ENCODE measurements at regions not wholly inside any gene's neighbourhood (a gene's known extent, or its start where the extent isn't known, plus 50 kb on each side); places are given as distances from the start of the nearest gene placed in this dataset.
"Not testable (repeated sequence)": the region's sequence is repeated elsewhere in the genome, so short reads cannot be mapped to it uniquely, and the experiment has no call there.

- DNase-seq, result no peak
These were observed 394.4 kb upstream of the CHRM3 start for GRCh38 chr1:238991765-238992495.

GRCh38 chr1:238985312-238985711, 401.1 kb upstream of the CHRM3 start:
- no peak for DNase-seq

- no peak for DNase-seq
These were observed 403.6 kb upstream of the CHRM3 start for GRCh38 chr1:238982736-238983135.

- no peak for DNase-seq
These were observed 404.9 kb upstream of the CHRM3 start for GRCh38 chr1:238981317-238981933.

- no peak for DNase-seq
These were observed 406.3 kb upstream of the CHRM3 start for GRCh38 chr1:238980053-238980452.

- DNase-seq, result no peak
These were observed 421.7 kb upstream of the CHRM3 start for GRCh38 chr1:238964631-238965030.

GRCh38 chr1:238962941-238963340, 423.4 kb upstream of the CHRM3 start:
- DNase-seq, result no peak

- no peak for DNase-seq
These were observed 424.6 kb upstream of the CHRM3 start for GRCh38 chr1:238961790-238962189.

- no peak for DNase-seq
These were observed 426.3 kb upstream of the CHRM3 start for GRCh38 chr1:238960071-238960470.

- DNase-seq, result no peak
These were observed 430.4 kb upstream of the CHRM3 start for GRCh38 chr1:238955934-238956333.

GRCh38 chr1:238954865-238955264, 431.5 kb upstream of the CHRM3 start:
- no peak for DNase-seq

GRCh38 chr1:238953448-238954010, 432.8 kb upstream of the CHRM3 start:
- DNase-seq, result no peak

GRCh38 chr1:238951809-238952208, 434.6 kb upstream of the CHRM3 start:
- DNase-seq, result no peak

GRCh38 chr1:238950784-238951183, 435.6 kb upstream of the CHRM3 start:
- DNase-seq, result no peak

GRCh38 chr1:238950017-238950416, 436.4 kb upstream of the CHRM3 start:
- DNase-seq, result no peak

GRCh38 chr1:238944028-238944427, 442.3 kb upstream of the CHRM3 start:
- no peak for DNase-seq

- no peak for DNase-seq
These were observed 458.5 kb upstream of the CHRM3 start for GRCh38 chr1:238927899-238928298.

- no peak for DNase-seq
These were observed 469.5 kb upstream of the CHRM3 start for GRCh38 chr1:238916828-238917227.

- DNase-seq, result no peak
These were observed 472.0 kb upstream of the CHRM3 start for GRCh38 chr1:238914346-238914745.

GRCh38 chr1:238913210-238913609, 473.2 kb upstream of the CHRM3 start:
- DNase-seq, result no peak

- no peak for DNase-seq
These were observed 474.2 kb upstream of the CHRM3 start for GRCh38 chr1:238912148-238912547.

- not testable (repeated sequence) for DNase-seq
These were observed 483.6 kb upstream of the CHRM3 start for GRCh38 chr1:238902752-238903151.

- DNase-seq, result no peak
These were observed 486.0 kb upstream of the CHRM3 start for GRCh38 chr1:238900334-238900865.

- no peak for DNase-seq
These were observed 487.5 kb upstream of the CHRM3 start for GRCh38 chr1:238898856-238899255.
